Right lobe of liver (tissue), 4 donors: ENCODE measurements at regions not wholly inside any gene's neighbourhood (a gene's known extent, or its start where the extent isn't known, plus 50 kb on each side); places are given as distances from the start of the nearest gene placed in this dataset.

Experiments
- CTCF ChIP-seq, 4 donors: fragments of 200-600 bp in 3 of 4; fragments of 450-650 bp in 1 of 4; IDR thresholded peaks; one replicate each; pipeline versions ENCODE4 v1.5.1 to v1.8.0; 2016 to 2022; ENCODE audit warnings: antibody characterized with exemption in 4 of 4, mild to moderate bottlenecking in 2 of 4
- POLR2A ChIP-seq: fragments of 450-650 bp; IDR thresholded peaks from one replicate; pipeline ENCODE4 v1.6.1; 2017; ENCODE audit warnings: antibody characterized with exemption, mild to moderate bottlenecking
- donor health status: DM: no; HTN: no; CAD: no.
- donor health status: DM: no; HTN: no; CAD: no.
- donor health status: DM: no; HTN: yes; CAD: no.

- no peak for TF ChIP-seq CTCF (IDR thresholded peaks at IDR 0.05)
- TF ChIP-seq POLR2A, result no peak
Observed at GRCh38 chr13:82947683-82948082, 934.6 kb downstream of the SLITRK1 start.
